ENCODE measurements at regions not wholly inside any gene's neighbourhood (a gene's known extent, or its start where the extent isn't known, plus 50 kb on each side); places are given as distances from the start of the nearest gene placed in this dataset.
"Not testable (repeated sequence)": the region's sequence is repeated elsewhere in the genome, so short reads cannot be mapped to it uniquely, and the experiment has no call there.

GRCh38 chr1:143764831-143765230 is 207.0 kb downstream of the FAM72C start:
- TF ChIP-seq EZH2 (IDR thresholded peaks at IDR 0.05; ENCODE audit: low read length); CTCF (optimal IDR thresholded peaks at IDR 0.05 in 1 of 3, IDR thresholded peaks at IDR 0.05 in 1 of 3, conservative IDR thresholded peaks at IDR 0.05 in 1 of 3; ENCODE audit: extremely low read depth in 1 of 3, insufficient read depth in 2 of 3, low read length in 3 of 3): not testable (repeated sequence)

Measured in keratinocyte (primary cell).